Thyroid gland (tissue), 4 donors: ENCODE measurements at regions not wholly inside any gene's neighbourhood (a gene's known extent, or its start where the extent isn't known, plus 50 kb on each side); places are given as distances from the start of the nearest gene placed in this dataset.

Experiments used
- CTCF ChIP-seq, 6 experiments: fragments of 200-600 bp in 3 of 6; fragments of 450-650 bp in 3 of 6; sonication (generic) in 3 of 6; IDR thresholded peaks; one replicate each; pipeline ENCODE4 v1.5.1; 2016 to 2019; ENCODE audit warnings: antibody characterized with exemption in 6 of 6, mild to moderate bottlenecking in 2 of 6, inconsistent platforms in 1 of 6, moderate library complexity in 1 of 6
- POLR2A ChIP-seq, 2 donors: fragments of 450-650 bp; IDR thresholded peaks; one replicate each; pipeline ENCODE4 v1.6.1; 2017; ENCODE audit warnings: antibody characterized with exemption in 2 of 2, mild to moderate bottlenecking in 2 of 2, moderate library complexity in 1 of 2

DNA sequence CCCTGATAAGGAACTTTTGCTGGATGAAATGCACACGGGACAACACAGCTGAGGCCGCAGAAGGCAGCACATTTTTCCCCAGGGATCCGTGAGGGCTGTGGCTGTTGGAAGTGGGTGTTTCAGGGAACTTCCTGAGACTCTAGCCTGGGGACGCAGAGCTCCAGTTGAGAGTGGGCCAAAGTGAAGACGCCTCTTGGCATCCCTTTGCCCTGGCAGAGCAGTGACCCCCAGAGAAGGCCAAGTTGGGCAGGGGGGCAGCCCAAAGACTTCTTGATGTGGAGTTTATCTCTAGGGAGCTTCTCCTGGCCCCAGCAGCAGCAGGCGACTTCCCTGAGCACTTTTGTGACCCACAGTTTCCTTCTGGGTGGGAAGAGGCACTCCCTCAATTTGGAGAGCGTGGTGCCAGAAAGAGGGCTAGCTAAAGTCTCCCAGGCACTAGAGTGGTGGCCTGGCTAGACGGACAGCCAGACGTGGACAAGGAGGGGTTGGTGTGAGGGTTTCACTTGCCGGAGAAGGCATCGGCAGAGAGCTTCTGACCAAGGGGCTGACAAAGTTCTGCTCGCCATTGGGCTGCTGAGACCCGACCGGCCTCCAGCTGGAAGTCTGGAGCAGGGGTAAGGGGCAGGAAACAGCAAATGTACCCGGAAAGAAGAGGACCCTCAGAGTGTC, 108.8 kb downstream of the ACKR3 start:
- no peak for TF ChIP-seq CTCF (IDR thresholded peaks at IDR 0.05)
- no peak for TF ChIP-seq POLR2A (IDR thresholded peaks at IDR 0.05)
